ENCODE measurements at regions not wholly inside any gene's neighbourhood (a gene's known extent, or its start where the extent isn't known, plus 50 kb on each side); places are given as distances from the start of the nearest gene placed in this dataset.

DNA sequence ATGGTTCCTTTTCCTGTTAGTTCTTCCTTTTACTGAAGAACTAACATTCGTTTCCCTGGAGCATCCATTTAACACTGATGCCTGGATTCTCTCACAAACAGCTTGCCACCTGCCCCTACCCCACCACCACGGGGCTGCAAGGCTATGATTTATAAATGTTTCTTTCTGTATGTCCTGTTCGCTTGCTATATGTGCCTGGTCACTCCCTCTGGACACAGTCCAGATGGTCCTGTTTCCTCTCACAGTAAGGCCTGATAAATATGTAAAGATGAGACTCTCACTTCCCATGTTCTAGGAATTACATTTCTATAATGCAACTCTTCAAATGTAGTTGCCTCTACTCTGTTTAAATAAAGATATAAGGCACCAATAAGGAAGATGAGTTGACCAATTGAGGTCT is 146.4 kb upstream of the SHB start:
- no peak overlapping the region for H3K4me3 ChIP-seq (ENCODE audit: low read depth, low read length)
- TF ChIP-seq, protein P1, sequence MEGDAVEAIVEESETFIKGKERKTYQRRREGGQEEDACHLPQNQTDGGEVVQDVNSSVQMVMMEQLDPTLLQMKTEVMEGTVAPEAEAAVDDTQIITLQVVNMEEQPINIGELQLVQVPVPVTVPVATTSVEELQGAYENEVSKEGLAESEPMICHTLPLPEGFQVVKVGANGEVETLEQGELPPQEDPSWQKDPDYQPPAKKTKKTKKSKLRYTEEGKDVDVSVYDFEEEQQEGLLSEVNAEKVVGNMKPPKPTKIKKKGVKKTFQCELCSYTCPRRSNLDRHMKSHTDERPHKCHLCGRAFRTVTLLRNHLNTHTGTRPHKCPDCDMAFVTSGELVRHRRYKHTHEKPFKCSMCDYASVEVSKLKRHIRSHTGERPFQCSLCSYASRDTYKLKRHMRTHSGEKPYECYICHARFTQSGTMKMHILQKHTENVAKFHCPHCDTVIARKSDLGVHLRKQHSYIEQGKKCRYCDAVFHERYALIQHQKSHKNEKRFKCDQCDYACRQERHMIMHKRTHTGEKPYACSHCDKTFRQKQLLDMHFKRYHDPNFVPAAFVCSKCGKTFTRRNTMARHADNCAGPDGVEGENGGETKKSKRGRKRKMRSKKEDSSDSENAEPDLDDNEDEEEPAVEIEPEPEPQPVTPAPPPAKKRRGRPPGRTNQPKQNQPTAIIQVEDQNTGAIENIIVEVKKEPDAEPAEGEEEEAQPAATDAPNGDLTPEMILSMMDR (IDR thresholded peaks at IDR 0.05; ENCODE audit: insufficient read depth, low read depth, low read length, missing control alignments) = no peak
- DNase-seq (ENCODE audit: low read depth) = no peak

DNA sequence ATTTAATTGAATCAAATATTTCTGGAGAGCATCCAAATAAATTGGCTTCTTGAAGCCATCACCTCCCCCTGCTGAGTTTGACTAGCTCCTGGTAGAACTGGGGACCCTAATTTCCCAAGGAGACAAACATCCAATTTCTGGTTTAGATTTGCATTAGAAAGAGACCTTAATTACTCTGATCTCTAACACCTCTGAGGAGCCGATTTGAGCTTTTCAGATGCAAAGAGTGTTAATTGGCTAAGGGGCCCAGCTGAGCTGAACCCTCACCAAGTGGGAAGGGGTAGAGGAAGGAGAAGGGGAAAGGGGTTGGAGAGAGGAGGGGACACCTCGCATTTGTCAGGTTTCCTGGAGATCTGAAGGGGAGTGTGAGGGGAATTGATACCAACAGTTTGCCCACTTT is 145.4 kb upstream of the SHB start:
- H3K4me3 ChIP-seq (ENCODE audit: low read depth, low read length) = no peak overlapping the region
- TF ChIP-seq, protein P1 (IDR thresholded peaks at IDR 0.05; ENCODE audit: insufficient read depth, low read depth, low read length, missing control alignments) = no peak
- DNase-seq (ENCODE audit: low read depth) = no peak

DNA sequence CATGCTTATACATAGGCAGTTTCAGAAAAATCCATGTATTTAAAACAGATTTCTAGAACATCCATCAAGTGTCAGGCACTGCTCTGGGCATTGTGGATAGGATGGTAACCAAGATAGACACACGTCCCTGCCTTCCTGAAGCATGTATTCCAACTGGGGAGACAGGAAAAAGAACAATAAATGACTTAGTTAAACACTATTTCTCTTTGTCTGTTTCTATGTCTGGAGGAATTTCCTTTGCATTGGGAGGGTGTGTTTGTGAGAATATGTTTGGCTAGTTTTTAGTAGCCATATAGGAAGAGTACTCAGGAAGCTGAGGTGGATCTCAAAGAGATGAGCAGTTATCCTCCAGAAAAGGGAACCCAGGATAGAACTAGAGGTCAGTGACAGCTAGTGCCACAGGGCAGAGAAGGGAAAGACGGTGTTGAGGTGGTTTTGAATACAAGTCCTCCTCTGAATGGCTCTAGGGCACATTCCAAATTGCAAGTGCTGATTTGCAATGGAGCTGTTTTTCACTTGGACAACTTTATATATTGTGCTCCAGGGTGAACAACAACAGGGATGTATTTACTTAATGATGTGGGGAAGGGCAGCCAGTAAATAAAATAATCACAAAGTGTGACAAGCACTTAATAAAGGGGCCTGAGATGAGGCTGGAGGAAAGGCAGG is 144.7 kb upstream of the SHB start:
- TF ChIP-seq, protein P1 (IDR thresholded peaks at IDR 0.05; ENCODE audit: insufficient read depth, low read depth, low read length, missing control alignments) = no peak
- H3K4me3 ChIP-seq (ENCODE audit: low read depth, low read length) = no peak overlapping the region
- no peak for DNase-seq (ENCODE audit: low read depth)

DNA sequence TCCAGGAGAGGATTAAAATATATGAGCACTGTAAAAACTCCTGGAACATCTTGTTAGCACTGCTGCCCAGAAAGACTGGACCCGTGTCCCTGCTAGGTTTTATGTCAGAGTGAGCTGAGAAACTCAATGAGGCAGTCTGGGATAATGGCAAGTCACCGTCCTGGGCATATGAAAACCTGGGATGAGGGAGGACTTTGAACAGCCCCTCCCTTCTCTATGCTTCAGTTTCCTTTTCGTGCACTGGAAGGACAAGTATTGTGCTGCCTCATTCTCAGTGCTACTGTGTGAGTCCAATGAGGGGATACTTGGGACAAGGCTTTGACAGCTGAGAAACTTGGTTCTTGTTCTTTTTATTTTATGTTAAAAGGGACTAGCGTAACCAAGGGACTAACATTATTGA is 143.0 kb upstream of the SHB start:
- DNase-seq (ENCODE audit: low read depth) = no peak
- TF ChIP-seq, protein P1 (IDR thresholded peaks at IDR 0.05; ENCODE audit: insufficient read depth, low read depth, low read length, missing control alignments) = no peak
- no peak overlapping the region for H3K4me3 ChIP-seq (ENCODE audit: low read depth, low read length)

DNA sequence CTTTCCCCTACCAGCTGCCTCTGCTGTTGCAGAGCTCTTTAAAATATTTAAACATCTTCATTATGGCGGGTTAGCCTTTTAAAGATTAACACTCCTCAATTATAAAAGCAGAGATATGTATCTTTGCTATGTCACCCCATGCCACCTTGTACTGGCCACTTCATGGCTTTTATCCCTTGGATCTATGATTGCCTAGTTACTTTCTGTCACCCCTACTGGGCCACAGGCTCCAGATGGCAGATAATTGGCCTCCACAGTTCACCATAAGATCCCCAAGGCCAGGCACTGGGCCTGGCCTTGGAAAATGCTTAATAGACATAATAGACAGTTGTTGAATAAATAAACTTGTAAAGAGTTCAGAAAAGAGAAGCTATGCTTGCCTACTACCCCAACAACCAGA is 142.0 kb upstream of the SHB start:
- TF ChIP-seq, protein P1 (IDR thresholded peaks at IDR 0.05; ENCODE audit: insufficient read depth, low read depth, low read length, missing control alignments) = no peak
- H3K4me3 ChIP-seq (ENCODE audit: low read depth, low read length) = no peak overlapping the region
- no peak for DNase-seq (ENCODE audit: low read depth)

DNA sequence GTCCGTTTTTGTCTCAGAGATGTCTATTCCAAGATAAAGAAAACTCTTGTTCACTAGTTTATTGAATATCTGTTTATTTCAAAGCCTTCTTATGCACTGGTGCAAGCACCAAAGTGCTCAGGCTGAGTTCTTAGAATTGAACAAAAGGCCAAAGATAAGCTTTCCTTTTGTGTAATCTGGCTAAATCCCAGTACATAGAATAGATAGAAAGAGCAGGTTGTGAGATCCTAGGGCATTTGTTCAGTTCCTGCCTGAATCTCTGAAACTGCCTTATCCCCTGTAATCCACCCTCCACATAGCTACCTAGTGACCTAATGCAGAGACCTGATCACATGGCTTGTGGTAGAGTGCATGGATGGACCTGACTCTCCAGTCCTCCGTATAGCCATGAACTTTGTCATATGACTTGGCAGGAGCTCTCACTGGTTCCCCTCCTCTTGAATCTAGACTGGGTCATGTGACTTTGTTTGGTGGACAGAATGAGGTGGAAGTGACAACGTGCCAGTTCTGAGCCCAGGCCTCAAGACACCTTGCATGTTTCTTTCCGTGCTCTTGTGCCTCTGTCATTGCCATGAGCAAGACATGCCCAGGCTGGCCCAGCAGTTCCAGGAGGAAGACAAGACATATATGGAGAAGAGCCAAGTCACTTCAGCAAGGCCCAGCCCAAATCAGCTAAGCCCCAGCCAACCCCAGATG is 139.3 kb upstream of the SHB start:
- TF ChIP-seq, protein P1 (IDR thresholded peaks at IDR 0.05; ENCODE audit: insufficient read depth, low read depth, low read length, missing control alignments) = no peak
- peak; percentile 47 for DNase-seq (ENCODE audit: low read depth)
- no peak overlapping the region for H3K4me3 ChIP-seq (ENCODE audit: low read depth, low read length)
